ENCODE measurements at regions not wholly inside any gene's neighbourhood (a gene's known extent, or its start where the extent isn't known, plus 50 kb on each side); places are given as distances from the start of the nearest gene placed in this dataset.

GRCh38 chr13:94778585-94778984 lies 66.2 kb upstream of the SOX21 start:
- Histone ChIP-seq H2BK15ac (ENCODE audit: low read depth, low read length) (no peak overlapping the region), H2AFZ (replicated peaks; ENCODE audit: low read length, poor library complexity) (no peak overlapping the region), H3K9me1 (ENCODE audit: insufficient read depth, low read length) (no peaks in the 10 kb centered on the region), H3K9me3 (ENCODE audit: control insufficient read depth, insufficient read depth, low read length) (no peaks in the 10 kb centered on the region), H3K79me1 (ENCODE audit: low read depth in 1 of 2, low read length in 2 of 2) (no peaks in the 10 kb centered on the region), H3K4me2 (ENCODE audit: low read depth, low read length) (no peak overlapping the region), H2BK20ac (ENCODE audit: low read depth, low read length) (no peak overlapping the region), H4K8ac (ENCODE audit: low read depth in 2 of 2, low read length in 2 of 2) (no peak overlapping the region), H4K20me1 (ENCODE audit: insufficient read depth, low read length) (no peaks in the 10 kb centered on the region), H3K4me3 (ENCODE audit: insufficient read depth, low read depth, low read length) (no peak overlapping the region), H2BK5ac (ENCODE audit: low read depth, low read length, poor library complexity, severe bottlenecking) (no peak overlapping the region), H3K18ac (ENCODE audit: low read depth, low read length) (no peak overlapping the region), H2AK9ac (replicated peaks; ENCODE audit: low read depth, low read length, poor library complexity) (no peak overlapping the region), H3K4me1 (ENCODE audit: control insufficient read depth, insufficient read depth, low read length) (no peaks in the 10 kb centered on the region), H3K27ac (ENCODE audit: insufficient read depth, low read length) (no peak overlapping the region), H2BK120ac (ENCODE audit: low read depth, low read length) (no peak overlapping the region), H4K91ac (ENCODE audit: insufficient read depth, low read depth, low read length) (no peak overlapping the region), H3K36me3 (ENCODE audit: control insufficient read depth, insufficient read depth, low read length) (no peaks in the 10 kb centered on the region), H3K23ac (ENCODE audit: low read depth, low read length) (no peak overlapping the region), H3K14ac (replicated peaks; ENCODE audit: low read depth, low read length) (no peak overlapping the region), H2AK5ac (ENCODE audit: low read depth, low read length) (no peak overlapping the region), H4K5ac (ENCODE audit: low read depth, low read length) (no peak overlapping the region), H3K27me3 (ENCODE audit: control insufficient read depth, insufficient read depth, low read length) (no peaks in the 10 kb centered on the region), H3K56ac (ENCODE audit: extremely low read depth, insufficient read depth, low read length) (no peak overlapping the region), H3K4ac (ENCODE audit: low read depth, low read length) (no peak overlapping the region), H3K9ac (ENCODE audit: low read depth, low read length) (no peak overlapping the region)
- dilution Hi-C loops (cut with HindIII; ENCODE audit: low sequenced_read_pairs, unreplicated experiment) = no loop called here
- ChIA-PET CTCF (no interaction called here), POLR2A (ENCODE audit: unreplicated experiment) (no interaction called here)
- in situ Hi-C loops (cut with MboI; ENCODE audit: low sequenced_read_pairs) = no loop called here
- ATAC-seq (ENCODE audit: low read depth) = no peak
- TF ChIP-seq USF2 (IDR thresholded peaks at IDR 0.05; ENCODE audit: low read depth, low read length) (no peak), SMC3 (IDR thresholded peaks at IDR 0.05; ENCODE audit: low read depth, low read length) (no peak), FOS (IDR thresholded peaks at IDR 0.05; ENCODE audit: low read depth, low read length) (no peak), RFX5 (IDR thresholded peaks at IDR 0.05; ENCODE audit: low read depth, low read length) (no peak), POLR2A (IDR thresholded peaks at IDR 0.05; ENCODE audit: low read depth, low read length) (no peak), MXI1 (IDR thresholded peaks at IDR 0.05; ENCODE audit: borderline replicate concordance, low read depth, low read length) (no peak)
- intact Hi-C loops (cut with micrococcal nuclease) = no loop called here
- BruUV-seq (replicated peaks) = no TSS peak
- DNase-seq = no peak
